Adipocyte (in vitro differentiated cells): ENCODE measurements at regions not wholly inside any gene's neighbourhood (a gene's known extent, or its start where the extent isn't known, plus 50 kb on each side); places are given as distances from the start of the nearest gene placed in this dataset.

Source experiments
- DNase-seq: peaks from one replicate; pipeline ENCODE4 v3.0.0-alpha.2; 2015; ENCODE audit warnings: low read depth
- H3K27me3 ChIP-seq: replicated peaks from 2 replicates; pipeline ENCODE4 v1.7.0; 2013; ENCODE audit warnings: mild to moderate bottlenecking, low read length, moderate library complexity; ENCODE audit not compliant: control insufficient read depth, insufficient read depth
- H3K36me3 ChIP-seq: 2 replicates; pipeline ENCODE4 v1.7.0; 2013; ENCODE audit warnings: low read length, mild to moderate bottlenecking, moderate library complexity; ENCODE audit not compliant: control insufficient read depth, insufficient read depth, severe bottlenecking
- H3K4me1 ChIP-seq: 2 replicates; pipeline ENCODE4 v1.7.0; 2013; ENCODE audit warnings: mild to moderate bottlenecking, low read length, moderate library complexity; ENCODE audit not compliant: control insufficient read depth, insufficient read depth
- H3K4me3 ChIP-seq: 2 replicates; pipeline ENCODE4 v1.7.0; 2013; ENCODE audit warnings: mild to moderate bottlenecking, low read length, moderate library complexity
- H3K9ac ChIP-seq: 2 replicates; pipeline ENCODE4 v1.7.0; 2013; ENCODE audit warnings: mild to moderate bottlenecking, low read length, moderate library complexity
- H3K9me3 ChIP-seq: 2 replicates; pipeline ENCODE4 v1.7.0; 2013; ENCODE audit warnings: mild to moderate bottlenecking, low read length, moderate library complexity; ENCODE audit not compliant: control insufficient read depth

DNA sequence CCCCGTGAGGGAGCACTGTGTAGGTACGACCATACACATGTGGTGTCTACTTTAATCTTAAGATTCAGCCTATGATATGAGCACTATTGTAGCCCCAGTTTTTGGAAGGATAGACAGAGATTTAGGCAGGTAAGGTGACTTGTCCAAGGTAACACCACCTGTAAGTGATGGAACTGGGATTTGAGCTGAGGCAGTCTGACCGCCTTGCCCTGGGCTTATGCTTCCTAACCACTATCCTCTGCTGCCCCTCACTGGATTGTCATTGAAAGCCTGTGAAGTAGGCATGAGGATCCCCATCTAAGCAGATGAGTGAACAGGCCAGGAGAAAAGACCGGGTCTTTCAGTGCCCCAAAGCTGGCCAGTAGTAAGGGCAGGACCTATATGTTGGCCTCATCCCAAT lies 343.8 kb downstream of the CYRIA start:
- no peak overlapping the region for H3K4me3 ChIP-seq
- H3K9me3 ChIP-seq: no peaks in the 10 kb centered on the region
- H3K4me1 ChIP-seq: peaks cover under 1% of the 10 kb centered on the region
- peaks cover 14% of the 10 kb centered on the region for H3K27me3 ChIP-seq
- H3K36me3 ChIP-seq: no peaks in the 10 kb centered on the region
- no peak for DNase-seq
- H3K9ac ChIP-seq: no peak overlapping the region

GRCh38 chr2:16321256-16321655 lies 344.4 kb downstream of the CYRIA start:
- no peaks in the 10 kb centered on the region for H3K4me1 ChIP-seq
- H3K27me3 ChIP-seq: peaks cover 10% of the 10 kb centered on the region
- no peak overlapping the region for H3K9ac ChIP-seq
- no peaks in the 10 kb centered on the region for H3K36me3 ChIP-seq
- DNase-seq: no peak
- no peak overlapping the region for H3K4me3 ChIP-seq
- H3K9me3 ChIP-seq: no peaks in the 10 kb centered on the region

- no peak for DNase-seq
These were observed 344.9 kb downstream of the CYRIA start for GRCh38 chr2:16320716-16321115.

GRCh38 chr2:16319551-16320121 lies 346.0 kb downstream of the CYRIA start:
- H3K4me1 ChIP-seq: no peaks in the 10 kb centered on the region
- H3K4me3 ChIP-seq: no peak overlapping the region
- H3K9ac ChIP-seq: no peak overlapping the region
- peaks cover 1% of the 10 kb centered on the region for H3K27me3 ChIP-seq
- no peak for DNase-seq
- no peaks in the 10 kb centered on the region for H3K9me3 ChIP-seq
- no peaks in the 10 kb centered on the region for H3K36me3 ChIP-seq

More at GRCh38 chr2:16320716-16321115, 344.9 kb downstream of the CYRIA start:
- Histone ChIP-seq H3K36me3 (no peaks in the 10 kb centered on the region), H3K4me1 (no peaks in the 10 kb centered on the region), H3K27me3 (peaks cover 6% of the 10 kb centered on the region), H3K9me3 (no peaks in the 10 kb centered on the region), H3K4me3 (no peak overlapping the region), H3K9ac (no peak overlapping the region)

DNA sequence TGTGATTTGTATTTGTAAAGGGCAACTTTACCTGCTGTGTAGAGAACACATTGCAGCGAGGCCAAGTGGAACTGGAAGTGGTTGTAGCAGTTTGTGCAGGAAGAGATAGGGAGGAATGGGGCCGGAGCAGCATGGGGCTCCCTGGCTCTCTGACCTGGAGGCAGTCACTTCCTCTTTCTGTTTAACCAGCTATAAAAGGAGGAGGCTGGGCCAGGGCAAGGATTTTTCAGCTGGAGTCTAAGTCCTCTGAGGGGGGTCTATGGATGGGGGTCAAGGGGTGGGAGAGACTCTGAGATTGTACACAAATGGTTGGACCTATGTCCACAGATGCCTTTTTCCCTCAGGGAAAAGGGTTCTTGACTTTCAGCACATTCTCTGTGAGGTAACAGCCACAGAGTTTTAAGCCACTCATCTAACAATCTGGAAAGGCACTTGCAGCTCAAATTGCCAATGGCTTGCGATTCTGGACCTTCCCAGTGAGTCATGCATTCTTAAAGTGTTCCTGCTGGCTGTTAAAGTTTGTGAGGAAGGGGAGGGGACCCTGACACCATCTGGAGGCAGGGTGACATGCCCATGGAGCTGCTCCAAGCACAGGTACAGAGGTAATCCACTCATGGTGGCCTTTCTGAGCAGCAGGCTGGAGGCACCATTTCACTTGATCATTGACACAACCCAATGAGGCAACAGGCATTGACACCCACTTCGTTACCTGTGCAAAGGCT lies 347.0 kb downstream of the CYRIA start:
- H3K36me3 ChIP-seq: no peaks in the 10 kb centered on the region
- no peak overlapping the region for H3K9ac ChIP-seq
- no peak overlapping the region for H3K4me3 ChIP-seq
- no peak for DNase-seq
- H3K27me3 ChIP-seq: no peaks in the 10 kb centered on the region
- no peaks in the 10 kb centered on the region for H3K9me3 ChIP-seq
- no peaks in the 10 kb centered on the region for H3K4me1 ChIP-seq

GRCh38 chr2:16318051-16318450 lies 347.6 kb downstream of the CYRIA start:
- DNase-seq: no peak
- no peaks in the 10 kb centered on the region for H3K9me3 ChIP-seq
- no peak overlapping the region for H3K4me3 ChIP-seq
- H3K9ac ChIP-seq: no peak overlapping the region
- H3K4me1 ChIP-seq: no peaks in the 10 kb centered on the region
- H3K27me3 ChIP-seq: no peaks in the 10 kb centered on the region
- H3K36me3 ChIP-seq: no peaks in the 10 kb centered on the region

DNA sequence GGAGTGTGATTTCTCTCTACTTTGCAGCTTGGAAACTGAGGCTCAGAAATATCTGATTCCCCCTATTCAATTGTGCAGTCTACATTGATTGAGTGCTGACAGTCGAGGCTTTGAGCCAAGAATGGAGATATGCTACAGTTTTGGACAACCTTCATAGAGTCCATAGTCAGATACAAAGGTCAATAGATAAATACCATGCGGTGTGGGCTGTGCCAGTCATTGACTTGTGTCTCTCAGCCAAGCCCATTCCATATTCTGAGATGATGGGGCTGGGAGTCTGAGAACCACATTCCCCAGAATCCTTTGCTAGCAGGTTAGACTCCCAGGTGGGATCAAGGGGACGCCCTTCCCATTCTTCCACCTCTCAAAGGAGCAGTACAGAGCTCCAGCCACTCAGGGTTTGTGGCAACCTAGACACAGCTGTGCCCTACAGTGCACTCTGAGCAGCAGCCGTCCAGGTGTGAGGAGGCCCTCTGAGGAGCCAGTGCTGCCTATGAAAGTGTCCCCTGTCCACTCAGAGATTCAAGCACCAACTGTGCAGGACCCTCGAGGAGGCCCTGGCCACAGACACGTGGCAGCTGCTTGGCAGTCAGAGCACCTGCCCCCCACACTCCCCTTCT lies 348.3 kb downstream of the CYRIA start:
- Histone ChIP-seq H3K9ac (no peak overlapping the region), H3K36me3 (no peaks in the 10 kb centered on the region), H3K9me3 (no peaks in the 10 kb centered on the region), H3K4me3 (no peak overlapping the region), H3K27me3 (no peaks in the 10 kb centered on the region), H3K4me1 (no peaks in the 10 kb centered on the region)
- DNase-seq: no peak

DNA sequence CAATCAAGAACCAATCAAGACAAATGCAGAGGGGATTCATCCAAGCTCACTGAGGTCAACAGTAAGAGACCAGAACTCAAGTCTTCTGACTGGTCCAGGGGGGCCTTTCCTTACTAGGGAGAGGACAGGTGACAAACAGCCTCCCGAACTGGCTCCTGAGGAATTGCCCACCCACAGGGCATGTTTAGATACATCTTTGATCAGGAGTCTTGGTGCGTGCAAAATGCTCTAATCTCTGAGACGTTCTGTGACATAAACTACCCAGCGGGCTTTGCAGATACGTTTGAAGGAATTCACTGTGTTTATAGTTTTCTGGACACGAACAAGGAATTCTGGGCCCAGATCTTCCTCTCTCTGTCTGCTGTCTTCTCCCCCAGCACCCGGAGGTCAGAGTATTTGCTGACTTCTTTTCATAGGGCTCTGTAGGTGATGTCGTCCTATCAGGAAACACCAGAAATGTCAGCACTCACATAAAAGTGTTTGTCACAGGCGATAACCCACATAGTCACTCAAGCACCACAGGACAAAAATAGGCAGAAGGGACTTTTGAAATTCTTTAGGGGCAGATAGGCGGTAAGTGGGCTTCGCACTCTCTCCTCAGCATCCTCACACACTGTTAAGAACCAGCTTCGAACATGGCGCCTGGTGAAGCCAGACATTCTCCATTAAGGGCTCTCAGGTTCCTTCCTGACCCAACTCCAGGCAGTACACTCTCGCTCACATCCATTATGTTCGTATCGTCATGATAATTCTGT lies 349.0 kb downstream of the CYRIA start:
- DNase-seq: no peak
- Histone ChIP-seq H3K36me3 (no peaks in the 10 kb centered on the region), H3K4me3 (no peak overlapping the region)

GRCh38 chr2:16315908-16316307 lies 349.7 kb downstream of the CYRIA start:
- no peaks in the 10 kb centered on the region for H3K27me3 ChIP-seq
- no peak overlapping the region for H3K9ac ChIP-seq
- H3K36me3 ChIP-seq: no peaks in the 10 kb centered on the region
- H3K9me3 ChIP-seq: no peaks in the 10 kb centered on the region
- H3K4me3 ChIP-seq: no peak overlapping the region
- no peak for DNase-seq
- H3K4me1 ChIP-seq: no peaks in the 10 kb centered on the region

More for the DNA sequence above, 349.0 kb downstream of the CYRIA start:
- Histone ChIP-seq H3K27me3 (no peaks in the 10 kb centered on the region), H3K4me1 (no peaks in the 10 kb centered on the region), H3K9ac (no peak overlapping the region), H3K9me3 (no peaks in the 10 kb centered on the region)

- Histone ChIP-seq H3K4me1 (no peaks in the 10 kb centered on the region), H3K36me3 (no peaks in the 10 kb centered on the region), H3K4me3 (no peak overlapping the region), H3K9me3 (no peaks in the 10 kb centered on the region), H3K27me3 (no peaks in the 10 kb centered on the region), H3K9ac (no peak overlapping the region)
- no peak for DNase-seq
These were observed 350.2 kb downstream of the CYRIA start for GRCh38 chr2:16315458-16315835.
